GM12874 (cell line): ENCODE measurements at regions not wholly inside any gene's neighbourhood (a gene's known extent, or its start where the extent isn't known, plus 50 kb on each side); places are given as distances from the start of the nearest gene placed in this dataset.

Experiments
- CTCF ChIP-seq: IDR thresholded peaks from 2 replicates; pipeline ENCODE4 v1.5.1; 2011; ENCODE audit warnings: low read depth, mild to moderate bottlenecking, control low read depth, low read length, moderate library complexity; ENCODE audit not compliant: insufficient read depth

DNA sequence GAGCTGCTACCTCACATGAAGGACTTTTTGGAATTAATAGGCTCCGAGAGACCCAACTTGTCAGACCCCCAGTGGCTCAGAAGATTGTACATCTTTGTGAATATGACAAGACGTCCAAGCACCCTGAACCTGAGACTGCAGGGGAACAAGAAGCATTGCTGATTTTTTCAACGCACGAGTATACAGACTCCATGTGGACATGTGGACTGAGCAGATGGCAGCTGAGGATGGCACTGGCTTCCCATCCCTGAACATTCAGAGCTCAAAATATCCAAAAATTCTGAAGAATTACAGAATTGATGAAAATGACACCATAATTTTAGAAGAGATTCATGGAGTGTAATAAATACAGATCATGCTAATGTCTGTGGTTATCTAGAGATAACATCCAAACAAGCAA is 254.1 kb downstream of the MZT1 start:
- no peak for TF ChIP-seq CTCF

- no peak for TF ChIP-seq CTCF
Measured at GRCh38 chr13:72469906-72470305, 257.5 kb downstream of the MZT1 start.

DNA sequence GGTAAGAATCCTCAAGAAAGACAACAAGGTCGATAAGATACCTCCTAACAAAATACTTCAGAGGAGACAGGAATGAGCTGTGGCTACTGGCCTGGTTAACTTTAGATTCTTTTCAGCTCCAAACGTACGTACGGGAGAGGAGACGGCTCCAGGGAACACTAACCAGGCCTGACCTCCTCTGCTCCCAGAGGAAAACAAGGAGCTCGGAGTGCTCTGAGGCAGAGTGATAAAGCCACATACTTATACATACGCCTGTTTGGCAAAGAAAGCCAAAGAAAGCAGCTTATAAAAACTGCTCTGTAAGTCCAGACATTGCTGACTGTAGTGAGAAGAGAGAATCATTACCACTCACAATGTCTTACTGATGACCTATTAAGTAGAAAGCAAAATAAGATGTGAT is 263.9 kb downstream of the MZT1 start:
- TF ChIP-seq CTCF: no peak

GRCh38 chr13:72462726-72463125 is 264.7 kb downstream of the MZT1 start:
- TF ChIP-seq CTCF: no peak

DNA sequence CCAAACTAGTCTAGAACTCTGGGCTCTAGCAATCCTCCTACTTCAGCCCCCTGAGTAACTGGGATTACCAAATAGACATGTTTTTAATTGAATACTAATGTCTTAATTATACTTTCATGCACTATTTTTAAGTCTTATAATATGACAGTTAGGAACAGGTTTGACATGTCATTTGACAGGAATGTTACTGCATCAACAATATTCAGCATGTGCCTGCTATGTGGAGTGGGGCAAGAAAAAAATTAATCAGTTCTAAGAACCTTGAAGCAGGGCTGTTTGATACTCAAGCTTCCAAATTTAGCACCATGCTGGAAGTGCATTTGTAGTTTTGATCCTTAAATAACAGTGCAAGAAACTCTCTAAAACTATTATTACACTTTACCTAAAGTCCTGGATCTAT is 265.3 kb downstream of the MZT1 start:
- no peak for TF ChIP-seq CTCF

DNA sequence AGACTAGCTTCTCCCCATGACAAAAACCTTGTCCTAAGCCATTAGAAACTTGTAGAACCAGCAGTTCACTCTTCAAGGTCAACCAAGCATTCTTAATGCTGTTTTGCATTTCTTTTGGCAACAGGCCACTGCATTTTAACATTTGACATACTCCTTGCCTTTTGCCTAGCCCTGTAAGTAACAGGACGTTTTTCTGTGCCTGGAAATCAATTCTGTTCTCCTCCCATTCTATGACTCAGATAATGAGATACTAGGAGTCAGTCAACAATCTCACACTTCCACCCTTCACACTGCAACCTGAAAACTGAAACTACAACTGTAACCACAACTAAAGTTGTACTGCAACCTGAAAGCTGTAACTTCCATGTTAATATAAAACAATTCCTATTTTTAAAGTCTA is 268.7 kb downstream of the MZT1 start:
- no peak for TF ChIP-seq CTCF

DNA sequence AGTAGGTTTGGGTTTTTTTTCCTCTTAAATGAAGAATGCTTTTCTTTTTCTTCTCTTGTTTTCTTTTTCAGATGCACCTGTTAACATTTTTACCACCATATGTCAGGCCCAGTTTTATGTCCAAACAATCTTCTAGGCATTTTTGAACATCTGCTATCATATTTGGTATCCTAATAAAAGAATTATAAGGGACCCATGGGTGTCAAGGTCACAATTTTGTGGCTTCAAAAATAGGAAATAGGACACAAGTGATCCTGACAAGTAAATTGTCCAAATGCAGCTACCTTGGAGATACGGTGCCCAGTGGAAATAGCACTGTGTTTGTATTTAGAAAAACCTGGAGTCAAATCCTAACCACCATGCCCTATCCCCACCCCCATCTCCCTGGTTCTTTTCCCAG is 270.3 kb downstream of the MZT1 start:
- no peak for TF ChIP-seq CTCF

- no peak for TF ChIP-seq CTCF
Measured at GRCh38 chr13:72456486-72456885, 270.9 kb downstream of the MZT1 start.
